ENCODE measurements at regions not wholly inside any gene's neighbourhood (a gene's known extent, or its start where the extent isn't known, plus 50 kb on each side); places are given as distances from the start of the nearest gene placed in this dataset.

DNA sequence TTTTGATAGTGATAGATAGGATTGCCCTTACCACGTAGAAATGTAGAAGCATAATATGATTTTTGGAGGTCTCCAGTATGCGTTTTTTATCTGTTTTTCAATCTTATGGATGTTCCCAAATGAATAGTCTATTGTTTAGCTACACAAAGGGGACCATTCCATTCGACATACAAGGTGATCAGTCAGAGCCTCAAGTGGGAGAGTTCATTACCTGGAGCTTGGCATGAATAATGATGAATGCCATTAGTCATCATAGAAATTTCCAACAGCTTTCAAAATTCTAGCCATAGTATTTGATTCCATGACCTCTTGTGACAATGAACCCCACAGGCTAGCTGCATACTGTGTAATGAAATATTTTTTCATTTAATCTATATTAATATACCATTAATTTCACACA lies 123.6 kb downstream of the PDHA2 start:
- TF ChIP-seq EZH2 (IDR thresholded peaks at IDR 0.05; ENCODE audit: low read depth, unreplicated experiment) (no peak), POLR2AphosphoS5 (IDR thresholded peaks at IDR 0.05; ENCODE audit: low read depth) (no peak), CTCF (conservative IDR thresholded peaks at IDR 0.05; ENCODE audit: low read depth in 2 of 2) (no peak), EZH2phosphoT487 (IDR thresholded peaks at IDR 0.05; ENCODE audit: unreplicated experiment) (no peak), STAT1 (IDR thresholded peaks at IDR 0.05; ENCODE audit: unreplicated experiment) (no peak), ZNF331 (CRISPR knock-in tag; IDR thresholded peaks at IDR 0.05; ENCODE audit: low read depth) (no peak), ZNF114 (CRISPR knock-in tag; IDR thresholded peaks at IDR 0.05) (no peak), ETS1 (IDR thresholded peaks at IDR 0.05) (no peak), JUNB (IDR thresholded peaks at IDR 0.05; ENCODE audit: unreplicated experiment) (no peak), NANOG (IDR thresholded peaks at IDR 0.05; ENCODE audit: borderline replicate concordance) (no peak)
- TF ChIP-seq, protein P1, sequence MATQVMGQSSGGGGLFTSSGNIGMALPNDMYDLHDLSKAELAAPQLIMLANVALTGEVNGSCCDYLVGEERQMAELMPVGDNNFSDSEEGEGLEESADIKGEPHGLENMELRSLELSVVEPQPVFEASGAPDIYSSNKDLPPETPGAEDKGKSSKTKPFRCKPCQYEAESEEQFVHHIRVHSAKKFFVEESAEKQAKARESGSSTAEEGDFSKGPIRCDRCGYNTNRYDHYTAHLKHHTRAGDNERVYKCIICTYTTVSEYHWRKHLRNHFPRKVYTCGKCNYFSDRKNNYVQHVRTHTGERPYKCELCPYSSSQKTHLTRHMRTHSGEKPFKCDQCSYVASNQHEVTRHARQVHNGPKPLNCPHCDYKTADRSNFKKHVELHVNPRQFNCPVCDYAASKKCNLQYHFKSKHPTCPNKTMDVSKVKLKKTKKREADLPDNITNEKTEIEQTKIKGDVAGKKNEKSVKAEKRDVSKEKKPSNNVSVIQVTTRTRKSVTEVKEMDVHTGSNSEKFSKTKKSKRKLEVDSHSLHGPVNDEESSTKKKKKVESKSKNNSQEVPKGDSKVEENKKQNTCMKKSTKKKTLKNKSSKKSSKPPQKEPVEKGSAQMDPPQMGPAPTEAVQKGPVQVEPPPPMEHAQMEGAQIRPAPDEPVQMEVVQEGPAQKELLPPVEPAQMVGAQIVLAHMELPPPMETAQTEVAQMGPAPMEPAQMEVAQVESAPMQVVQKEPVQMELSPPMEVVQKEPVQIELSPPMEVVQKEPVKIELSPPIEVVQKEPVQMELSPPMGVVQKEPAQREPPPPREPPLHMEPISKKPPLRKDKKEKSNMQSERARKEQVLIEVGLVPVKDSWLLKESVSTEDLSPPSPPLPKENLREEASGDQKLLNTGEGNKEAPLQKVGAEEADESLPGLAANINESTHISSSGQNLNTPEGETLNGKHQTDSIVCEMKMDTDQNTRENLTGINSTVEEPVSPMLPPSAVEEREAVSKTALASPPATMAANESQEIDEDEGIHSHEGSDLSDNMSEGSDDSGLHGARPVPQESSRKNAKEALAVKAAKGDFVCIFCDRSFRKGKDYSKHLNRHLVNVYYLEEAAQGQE (IDR thresholded peaks at IDR 0.05; ENCODE audit: unreplicated experiment) = no peak

Data from GM23338 (cell line).